K562 (cell line): ENCODE measurements at regions not wholly inside any gene's neighbourhood (a gene's known extent, or its start where the extent isn't known, plus 50 kb on each side); places are given as distances from the start of the nearest gene placed in this dataset.

Experiments
- ATAC-seq: fragments of 200-7000 bp; cut with Tn5 transposase; 3 replicates; pipeline ENCODE4 v1.9.1; 2020; ENCODE audit warnings: moderate library complexity
- BruUV-seq: library from RNA; stranded (reverse); fragments of 400-500 nt; replicated peaks from 2 replicates; lab custom pipeline; 2021; lab: Mats Ljungman, UMichigan
- CTCF ChIA-PET: fragments of 300-600 bp; formaldehyde crosslinking; extraction: SDS; loops from one replicate; lab custom pipeline; 2021; ENCODE audit warnings: low intra/inter-chr PET ratio; lab: Yijun Ruan, JAX
- POLR2A ChIA-PET: fragments of 300-600, 350-650 bp; sonication (Branson Sonifier 250); formaldehyde crosslinking; extraction: SDS; loops from one replicate; lab custom pipeline; 2021; ENCODE audit warnings: antibody characterized with exemption, inconsistent platforms; lab: Yijun Ruan, JAX
- DNase-seq, 4 experiments: peaks; one replicate each; pipeline versions ENCODE4 v3.0.0 to v3.0.0-alpha.2; 2011 to 2018; ENCODE audit warnings: low spot score in 3 of 4, mixed read lengths in 3 of 4; ENCODE audit errors: extremely low read depth in 1 of 4
- FAIRE-seq: peaks from 2 replicates; lab custom pipeline; 2011; peaks lifted over from hg19 to GRCh38; lab: Jason Lieb, UNC
- H2AFZ ChIP-seq: 2 replicates; pipeline ENCODE4 v1.6.0; 2011; ENCODE audit warnings: low read depth, low read length, control low read depth, inconsistent platforms
- H3K27ac ChIP-seq: fragments of 200-600 bp; 3 replicates; pipeline ENCODE4 v1.8.0; 2011; ENCODE audit warnings: low read depth, mild to moderate bottlenecking, control low read depth, inconsistent platforms, low read length, moderate library complexity, mixed read lengths; ENCODE audit errors: extremely low read depth
- H3K27me3 ChIP-seq, 2 experiments: fragments of 300-600 bp in 1 of 2; 2 replicates in 1 of 2; 3 replicates in 1 of 2; pipeline versions ENCODE4 v1.6.0 to v1.8.0; 2011; ENCODE audit warnings: inconsistent platforms in 2 of 2, low read length in 2 of 2, mild to moderate bottlenecking in 1 of 2, mixed read lengths in 1 of 2, moderate library complexity in 1 of 2; ENCODE audit not compliant: control insufficient read depth in 2 of 2, insufficient read depth in 2 of 2
- H3K36me3 ChIP-seq: fragments of 300-600 bp; 3 replicates; pipeline ENCODE4 v1.8.0; 2011; ENCODE audit warnings: mild to moderate bottlenecking, low read length, inconsistent platforms; ENCODE audit not compliant: control insufficient read depth, insufficient read depth
- H3K4me1 ChIP-seq, 2 experiments: fragments of 200-600 bp in 1 of 2; replicated peaks in 1 of 2; 2 replicates in 1 of 2; 3 replicates in 1 of 2; pipeline versions ENCODE4 v1.5.1 to v1.8.0; 2011; ENCODE audit warnings: inconsistent platforms in 2 of 2, low read length in 2 of 2, mild to moderate bottlenecking in 1 of 2, mixed read lengths in 1 of 2, moderate library complexity in 1 of 2; ENCODE audit not compliant: control insufficient read depth in 2 of 2, insufficient read depth in 2 of 2
- H3K4me2 ChIP-seq: 2 replicates; pipeline ENCODE4 v1.6.1; 2011; ENCODE audit warnings: low read length, control low read depth, inconsistent platforms, mixed read lengths; ENCODE audit not compliant: insufficient read depth
- H3K4me3 ChIP-seq: fragments of 200-600 bp; sonication (generic), shearing (Covaris generic); 2 replicates; pipeline ENCODE4 v1.5.1; 2016; ENCODE audit warnings: control low read depth, inconsistent platforms
- H3K79me2 ChIP-seq: fragments of 200-600 bp; 3 replicates; pipeline ENCODE4 v1.8.0; 2011; ENCODE audit warnings: low read length, inconsistent platforms; ENCODE audit not compliant: control insufficient read depth, insufficient read depth
- H3K9ac ChIP-seq, 2 experiments: 2 replicates each; pipeline versions ENCODE4 v1.6.0 to v1.6.1; 2011; ENCODE audit warnings: low read depth in 2 of 2, low read length in 2 of 2, control low read depth in 1 of 2, inconsistent platforms in 1 of 2, mild to moderate bottlenecking in 1 of 2, mixed read lengths in 1 of 2; ENCODE audit not compliant: insufficient read depth in 1 of 2
- H3K9me1 ChIP-seq: one replicate; pipeline ENCODE4 v1.6.0; 2011; ENCODE audit warnings: inconsistent platforms, mild to moderate bottlenecking, low read length, moderate library complexity; ENCODE audit not compliant: control insufficient read depth, insufficient read depth
- H3K9me3 ChIP-seq: replicated peaks from 2 replicates; pipeline ENCODE4 v1.5.1; 2011; ENCODE audit warnings: low read depth, low read length, inconsistent platforms; ENCODE audit not compliant: control insufficient read depth, insufficient read depth
- H4K20me1 ChIP-seq: replicated peaks from 2 replicates; pipeline ENCODE4 v1.6.1; 2011; ENCODE audit warnings: low read length, inconsistent platforms, mixed read lengths; ENCODE audit not compliant: control insufficient read depth, insufficient read depth
- CBX3 ChIP-seq, 2 experiments: IDR thresholded peaks; 1 replicate in 1 of 2; 2 replicates in 1 of 2; pipeline ENCODE4 v1.6.1; 2012; ENCODE audit warnings: inconsistent platforms in 2 of 2, low read length in 2 of 2, borderline replicate concordance in 1 of 2, control low read depth in 1 of 2
- NFATC3 ChIP-seq: fragments of 450-650 bp; IDR thresholded peaks from 2 replicates; pipeline ENCODE4 v1.6.1; 2017; ENCODE audit warnings: mild to moderate bottlenecking
- NFE2 ChIP-seq: IDR thresholded peaks from 2 replicates; pipeline ENCODE4 v1.6.1; 2014; ENCODE audit warnings: antibody characterized with exemption, low read depth
- WGBS: fragments of 100-300 bp; shearing (Covaris generic); methylation state at CpG from one replicate; pipeline ENCODE4 v1.1.6; 2016; ENCODE audit warnings: low coverage, mixed read lengths; ENCODE audit not compliant: insufficient coverage; ENCODE audit errors: missing lambda C conversion rate; 5-methylcytosine and 5-hydroxymethylcytosine counted together
- in situ Hi-C: fragments of 300-500 bp; cut with MboI; formaldehyde crosslinking; loops from 4 replicates; pipeline ENCODE4 v1.15.0; 2018; ENCODE audit warnings: inconsistent platforms, mixed read lengths
- intact Hi-C: fragments of 100-400 bp; cut with micrococcal nuclease; formaldehyde crosslinking; loops from 2 replicates; pipeline ENCODE4 v1.14.2; 2022
- TF ChIP-seq, protein P1 (sequence below): sonication (generic); formaldehyde crosslinking; IDR thresholded peaks from 2 replicates; pipeline ENCODE4 v1.8.1; 2023; ENCODE audit warnings: mild to moderate bottlenecking, missing genetic modification reagents

DNA sequence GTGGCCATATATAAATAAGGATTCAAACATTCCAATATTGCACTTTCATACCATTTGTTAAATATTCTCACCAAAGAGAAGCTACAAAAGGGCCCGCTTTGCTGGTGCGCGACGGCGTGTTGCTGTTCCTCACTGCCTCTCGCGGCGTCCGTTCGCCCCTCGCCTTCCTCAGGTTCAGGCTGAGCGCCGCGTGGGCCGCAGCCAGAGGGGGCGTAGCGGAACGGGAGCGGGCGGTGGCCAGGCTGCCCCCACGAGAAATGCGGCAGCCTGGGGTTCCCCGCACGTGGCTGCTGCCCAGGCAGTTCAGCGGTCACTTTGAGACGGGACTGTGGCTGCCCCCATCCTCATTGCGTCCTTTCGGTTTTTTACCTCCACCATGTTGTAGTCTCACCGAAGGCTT is 67.3 kb upstream of the VWDE start:
- H3K27ac ChIP-seq, result no peak overlapping the region
- FAIRE-seq (no peak), DNase-seq (no peak), ATAC-seq (no peak)
- CTCF ChIA-PET, result no interaction called here
- H3K27me3 ChIP-seq, result no peaks in the 10 kb centered on the region
- no peak overlapping the region for H3K9ac ChIP-seq
- in situ Hi-C loops (no loop called here), intact Hi-C loops (no loop called here)
- POLR2A ChIA-PET, result no interaction called here
- H3K4me2 ChIP-seq, result no peak overlapping the region
- H3K9me1 ChIP-seq, result no peaks in the 10 kb centered on the region
- no peaks in the 10 kb centered on the region for H3K36me3 ChIP-seq
- WGBS, result 92% methylated on average over 20 of the region's 29 CpGs
- H3K9me3 ChIP-seq, result no peaks in the 10 kb centered on the region
- TF ChIP-seq NFE2, result no peak
- no peak for TF ChIP-seq NFATC3
- TF ChIP-seq, protein P1, sequence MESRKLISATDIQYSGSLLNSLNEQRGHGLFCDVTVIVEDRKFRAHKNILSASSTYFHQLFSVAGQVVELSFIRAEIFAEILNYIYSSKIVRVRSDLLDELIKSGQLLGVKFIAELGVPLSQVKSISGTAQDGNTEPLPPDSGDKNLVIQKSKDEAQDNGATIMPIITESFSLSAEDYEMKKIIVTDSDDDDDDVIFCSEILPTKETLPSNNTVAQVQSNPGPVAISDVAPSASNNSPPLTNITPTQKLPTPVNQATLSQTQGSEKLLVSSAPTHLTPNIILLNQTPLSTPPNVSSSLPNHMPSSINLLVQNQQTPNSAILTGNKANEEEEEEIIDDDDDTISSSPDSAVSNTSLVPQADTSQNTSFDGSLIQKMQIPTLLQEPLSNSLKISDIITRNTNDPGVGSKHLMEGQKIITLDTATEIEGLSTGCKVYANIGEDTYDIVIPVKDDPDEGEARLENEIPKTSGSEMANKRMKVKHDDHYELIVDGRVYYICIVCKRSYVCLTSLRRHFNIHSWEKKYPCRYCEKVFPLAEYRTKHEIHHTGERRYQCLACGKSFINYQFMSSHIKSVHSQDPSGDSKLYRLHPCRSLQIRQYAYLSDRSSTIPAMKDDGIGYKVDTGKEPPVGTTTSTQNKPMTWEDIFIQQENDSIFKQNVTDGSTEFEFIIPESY (CRISPR knock-in tag), result peak; percentile 98
- TF ChIP-seq CBX3 (IDR thresholded peaks at IDR 0.05; ENCODE audit: borderline replicate concordance in 1 of 2, low read length in 2 of 2), result 0 out of 3 replicates have a peak, but pooled peaks of 1 of the 2 experiments have one; percentile 13
- no TSS peak for BruUV-seq
- H3K79me2 ChIP-seq, result no peaks in the 10 kb centered on the region
- no peak overlapping the region for H2AFZ ChIP-seq
- peaks cover 0 to 13% of the 10 kb centered on the region in 2 experiments; a peak in 2 of 5 replicates for H3K4me1 ChIP-seq
- H4K20me1 ChIP-seq, result no peaks in the 10 kb centered on the region
- no peak overlapping the region for H3K4me3 ChIP-seq
